MM.1S (cell line): ENCODE measurements at regions not wholly inside any gene's neighbourhood (a gene's known extent, or its start where the extent isn't known, plus 50 kb on each side); places are given as distances from the start of the nearest gene placed in this dataset.

Experiments
- DNase-seq: peaks from one replicate; pipeline ENCODE4 v3.0.0-alpha.2; 2015
- H2AFZ ChIP-seq: fragments of 300-600 bp; sonication (generic); 2 replicates; pipeline ENCODE4 v1.6.0; 2016; ENCODE audit warnings: antibody characterized with exemption, low read length
- H3F3A ChIP-seq: fragments of 300-600 bp; sonication (generic); 2 replicates; pipeline ENCODE4 v1.6.1; 2016; ENCODE audit warnings: mild to moderate bottlenecking, antibody characterized with exemption, low read length, moderate library complexity, mixed read lengths; ENCODE audit not compliant: insufficient read depth
- H3K27ac ChIP-seq: fragments of 300-600 bp; sonication (generic); 2 replicates; pipeline ENCODE4 v1.5.1; 2016; ENCODE audit warnings: mild to moderate bottlenecking, low read length
- H3K27me3 ChIP-seq: fragments of 300-600 bp; sonication (generic); replicated peaks from 2 replicates; pipeline ENCODE4 v1.6.0; 2016; ENCODE audit warnings: low read length; ENCODE audit not compliant: insufficient read depth
- H3K36me3 ChIP-seq: fragments of 300-600 bp; sonication (generic); replicated peaks from 2 replicates; pipeline ENCODE4 v1.6.1; 2016; ENCODE audit warnings: mild to moderate bottlenecking, low read length, mixed read lengths; ENCODE audit not compliant: insufficient read depth
- H3K4me1 ChIP-seq: fragments of 300-600 bp; sonication (generic); 2 replicates; pipeline ENCODE4 v1.6.1; 2016; ENCODE audit warnings: low read length, mixed read lengths
- H3K4me2 ChIP-seq: fragments of 300-600 bp; sonication (generic); 2 replicates; pipeline ENCODE4 v1.6.0; 2016; ENCODE audit warnings: low read depth, low read length
- H3K4me3 ChIP-seq: fragments of 300-600 bp; sonication (generic); 2 replicates; pipeline ENCODE4 v1.5.1; 2016; ENCODE audit warnings: low read length, mixed read lengths
- H3K79me2 ChIP-seq: fragments of 300-600 bp; sonication (generic); 2 replicates; pipeline ENCODE4 v1.6.1; 2016; ENCODE audit warnings: mixed run types, low read length, mixed read lengths
- H3K9ac ChIP-seq: fragments of 300-600 bp; sonication (generic); 2 replicates; pipeline ENCODE4 v1.6.1; 2016; ENCODE audit warnings: low read length, mixed read lengths
- H3K9me2 ChIP-seq: fragments of 300-600 bp; sonication (generic); replicated peaks from 2 replicates; pipeline ENCODE4 v1.6.1; 2016; ENCODE audit warnings: mild to moderate bottlenecking, low read length, mixed read lengths; ENCODE audit not compliant: insufficient read depth
- H3K9me3 ChIP-seq: fragments of 300-600 bp; sonication (generic); replicated peaks from 2 replicates; pipeline ENCODE4 v1.6.1; 2016; ENCODE audit warnings: mild to moderate bottlenecking, low read length, mixed read lengths; ENCODE audit not compliant: insufficient read depth
- H4K20me1 ChIP-seq: fragments of 300-600 bp; sonication (generic); 2 replicates; pipeline ENCODE4 v1.6.1; 2016; ENCODE audit warnings: mild to moderate bottlenecking, low read length, moderate library complexity, mixed read lengths; ENCODE audit not compliant: insufficient read depth
- EZH2 ChIP-seq: fragments of 300-600 bp; sonication (generic); optimal IDR thresholded peaks from 2 replicates; pipeline ENCODE3; 2017; ENCODE audit warnings: low read depth, mild to moderate bottlenecking, antibody characterized with exemption, low read length, mixed read lengths
- EZH2phosphoT487 ChIP-seq: fragments of 300-600 bp; sonication (generic); IDR thresholded peaks from 2 replicates; pipeline ENCODE4 v1.6.1; 2018; ENCODE audit warnings: antibody characterized with exemption, low read length
- TF ChIP-seq, protein P1 (sequence below): fragments of 300-600 bp; sonication (generic); IDR thresholded peaks from 2 replicates; pipeline ENCODE4 v1.5.1; 2016; ENCODE audit warnings: antibody characterized with exemption, low read length, mixed read lengths

DNA sequence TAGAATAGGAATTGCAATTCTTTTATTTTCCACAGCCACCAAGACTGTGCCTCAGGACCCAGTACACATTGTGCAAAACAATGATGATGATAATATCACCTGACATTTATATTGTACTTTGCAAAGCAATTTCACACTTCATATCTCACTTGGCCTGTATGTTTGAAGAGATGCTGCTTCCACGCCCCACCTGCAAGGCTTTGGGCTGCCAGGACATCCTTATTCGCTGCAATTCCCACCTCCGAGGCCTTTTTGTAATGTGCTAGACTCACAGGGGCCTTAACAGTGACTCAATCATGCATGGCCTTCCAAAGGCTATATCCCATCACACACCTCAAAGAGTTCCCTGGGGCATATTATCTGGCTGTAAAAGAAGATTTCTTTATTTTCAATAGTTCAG, 200.9 kb downstream of the MYLK4 start:
- Histone ChIP-seq H3K9ac (no peak overlapping the region), H3K79me2 (no peaks in the 10 kb centered on the region), H3K9me2 (no peaks in the 10 kb centered on the region), H3F3A (no peaks in the 10 kb centered on the region), H3K4me3 (no peak overlapping the region), H3K27me3 (peaks cover 90% of the 10 kb centered on the region), H3K27ac (no peak overlapping the region), H4K20me1 (no peaks in the 10 kb centered on the region), H3K36me3 (no peaks in the 10 kb centered on the region), H3K4me1 (no peaks in the 10 kb centered on the region), H3K4me2 (no peak overlapping the region), H2AFZ (no peak overlapping the region), H3K9me3 (no peaks in the 10 kb centered on the region)
- no peak for TF ChIP-seq EZH2phosphoT487
- no peak for TF ChIP-seq EZH2
- TF ChIP-seq, protein P1, sequence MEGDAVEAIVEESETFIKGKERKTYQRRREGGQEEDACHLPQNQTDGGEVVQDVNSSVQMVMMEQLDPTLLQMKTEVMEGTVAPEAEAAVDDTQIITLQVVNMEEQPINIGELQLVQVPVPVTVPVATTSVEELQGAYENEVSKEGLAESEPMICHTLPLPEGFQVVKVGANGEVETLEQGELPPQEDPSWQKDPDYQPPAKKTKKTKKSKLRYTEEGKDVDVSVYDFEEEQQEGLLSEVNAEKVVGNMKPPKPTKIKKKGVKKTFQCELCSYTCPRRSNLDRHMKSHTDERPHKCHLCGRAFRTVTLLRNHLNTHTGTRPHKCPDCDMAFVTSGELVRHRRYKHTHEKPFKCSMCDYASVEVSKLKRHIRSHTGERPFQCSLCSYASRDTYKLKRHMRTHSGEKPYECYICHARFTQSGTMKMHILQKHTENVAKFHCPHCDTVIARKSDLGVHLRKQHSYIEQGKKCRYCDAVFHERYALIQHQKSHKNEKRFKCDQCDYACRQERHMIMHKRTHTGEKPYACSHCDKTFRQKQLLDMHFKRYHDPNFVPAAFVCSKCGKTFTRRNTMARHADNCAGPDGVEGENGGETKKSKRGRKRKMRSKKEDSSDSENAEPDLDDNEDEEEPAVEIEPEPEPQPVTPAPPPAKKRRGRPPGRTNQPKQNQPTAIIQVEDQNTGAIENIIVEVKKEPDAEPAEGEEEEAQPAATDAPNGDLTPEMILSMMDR, result no peak
- DNase-seq, result no peak

DNA sequence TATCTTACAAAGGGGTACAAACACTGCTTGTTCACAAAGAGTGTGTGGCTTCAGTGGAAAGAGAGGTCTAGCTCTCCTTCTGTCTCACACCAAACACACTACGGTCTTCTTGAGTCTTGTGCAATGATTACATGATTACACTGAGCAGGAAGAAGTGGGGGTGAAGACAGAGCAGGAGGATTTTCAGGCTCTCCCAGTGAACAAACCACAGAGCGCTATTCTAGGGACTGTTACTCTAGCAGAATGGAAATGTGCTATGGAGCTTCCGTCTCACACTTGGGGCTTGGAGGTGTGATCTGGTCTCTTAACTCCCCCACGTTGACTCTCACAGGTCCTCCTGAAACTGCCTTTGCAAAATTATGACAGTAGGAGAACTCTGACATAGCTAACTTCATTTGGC, 203.4 kb downstream of the MYLK4 start:
- H3K4me3 ChIP-seq, result no peak overlapping the region
- no peak for DNase-seq
- H3K27me3 ChIP-seq, result peaks cover 89% of the 10 kb centered on the region
- H4K20me1 ChIP-seq, result peaks cover 3% of the 10 kb centered on the region; the same call in 1 of the 2 replicates
- H3K4me1 ChIP-seq, result peaks cover 14% of the 10 kb centered on the region
- H3K9ac ChIP-seq, result no peak overlapping the region
- peaks cover 6% of the 10 kb centered on the region; the same call in 1 of the 2 replicates for H3F3A ChIP-seq
- no peak for TF ChIP-seq EZH2
- TF ChIP-seq EZH2phosphoT487, result no peak
- TF ChIP-seq, protein P1, result no peak
- H3K27ac ChIP-seq, result no peak overlapping the region
- H3K36me3 ChIP-seq, result no peaks in the 10 kb centered on the region
- no peaks in the 10 kb centered on the region for H3K9me3 ChIP-seq
- no peaks in the 10 kb centered on the region for H3K9me2 ChIP-seq
- H3K79me2 ChIP-seq, result no peaks in the 10 kb centered on the region
- no peak overlapping the region for H3K4me2 ChIP-seq
- no peak overlapping the region for H2AFZ ChIP-seq

- Histone ChIP-seq H3K9ac (no peak overlapping the region), H3K9me2 (no peaks in the 10 kb centered on the region), H3K4me3 (no peak overlapping the region), H3F3A (peaks cover 6% of the 10 kb centered on the region; the same call in 1 of the 2 replicates), H3K27me3 (peaks cover 92% of the 10 kb centered on the region), H2AFZ (no peak overlapping the region), H3K27ac (no peak overlapping the region), H3K36me3 (no peaks in the 10 kb centered on the region), H3K4me1 (peaks cover 18% of the 10 kb centered on the region), H3K79me2 (no peaks in the 10 kb centered on the region), H3K9me3 (no peaks in the 10 kb centered on the region), H4K20me1 (peaks cover 3% of the 10 kb centered on the region; the same call in 1 of the 2 replicates), H3K4me2 (no peak overlapping the region)
- TF ChIP-seq EZH2phosphoT487 (no peak), EZH2 (no peak)
- TF ChIP-seq, protein P1, result no peak
- DNase-seq, result no peak
These were observed 203.8 kb downstream of the MYLK4 start for GRCh38 chr6:2546901-2547300.
